HCT116 (cell line): ENCODE measurements at regions not wholly inside any gene's neighbourhood (a gene's known extent, or its start where the extent isn't known, plus 50 kb on each side); places are given as distances from the start of the nearest gene placed in this dataset.

Experiments
- ATAC-seq: fragments of 200-7000 bp; cut with Tn5 transposase; 2 replicates; pipeline ENCODE4 v1.9.1; 2020; ENCODE audit warnings: mild to moderate bottlenecking, moderate library complexity
- BruUV-seq: library from RNA; stranded (reverse); fragments of 400-500 nt; replicated peaks from 2 replicates; lab custom pipeline; 2021; lab: Mats Ljungman, UMichigan
- CTCF ChIA-PET: fragments of 300-600 bp; sonication (Branson Sonifier 250); formaldehyde crosslinking; loops from one replicate; lab custom pipeline; 2021; ENCODE audit warnings: antibody characterized with exemption; lab: Charles Lee
- POLR2A ChIA-PET: fragments of 300-600, 350-600 bp; sonication (Branson Sonifier 250); formaldehyde crosslinking; loops from one replicate; lab custom pipeline; 2021; ENCODE audit warnings: antibody characterized with exemption; lab: Charles Lee
- RAD21 ChIA-PET, 2 experiments: fragments of 300-600 bp; sonication (Branson Sonifier 250); formaldehyde crosslinking; loops; one replicate each; lab custom pipeline; 2023; ENCODE audit warnings: low total read pairs in 2 of 2; ENCODE audit not compliant: uncharacterized antibody in 2 of 2, unreplicated experiment in 2 of 2, low non-redundant PET in 1 of 2; lab: Charles Lee
- DNase-seq: peaks from one replicate; pipeline ENCODE4 v3.0.0-alpha.2; 2010; ENCODE audit warnings: low read depth, low spot score
- H2AFZ ChIP-seq: fragments of 200-600 bp; shearing (Covaris generic), sonication (generic); 2 replicates; pipeline ENCODE4 v1.6.1; 2017; ENCODE audit warnings: low read depth, mixed run types, mixed read lengths, antibody characterized with exemption, low read length; ENCODE audit not compliant: poor library complexity, severe bottlenecking
- H3K27ac ChIP-seq: 2 replicates; pipeline ENCODE4 v1.5.1; 2012; ENCODE audit warnings: low read depth, low read length
- H3K27me3 ChIP-seq: fragments of 200-600 bp; sonication (generic); 2 replicates; pipeline ENCODE4 v1.6.1; 2016; ENCODE audit warnings: mixed run types, low read length, mixed read lengths; ENCODE audit not compliant: insufficient read depth
- H3K36me3 ChIP-seq, 2 experiments: fragments of 200-500 bp in 1 of 2; fragments of 200-600 bp in 1 of 2; sonication (Bioruptor generic) in 1 of 2; sonication (generic) in 1 of 2; 2 replicates each; pipeline versions ENCODE4 v1.5.1 to v1.6.1; 2014 to 2016; ENCODE audit warnings: low read length in 2 of 2, inconsistent platforms in 1 of 2, mixed read lengths in 1 of 2, mixed run types in 1 of 2; ENCODE audit not compliant: insufficient read depth in 2 of 2, control insufficient read depth in 1 of 2
- H3K4me1 ChIP-seq, 2 experiments: fragments of 200-600 bp in 1 of 2; sonication (generic) in 1 of 2; 2 replicates each; pipeline versions ENCODE4 v1.5.1 to v1.6.1; 2012 to 2017; ENCODE audit warnings: low read length in 2 of 2, inconsistent platforms in 1 of 2, mild to moderate bottlenecking in 1 of 2, mixed read lengths in 1 of 2, mixed run types in 1 of 2, moderate library complexity in 1 of 2; ENCODE audit not compliant: insufficient read depth in 2 of 2, control insufficient read depth in 1 of 2
- H3K4me2 ChIP-seq: fragments of 200-600 bp; sonication (generic); 2 replicates; pipeline ENCODE4 v1.6.1; 2017; ENCODE audit warnings: mixed run types, low read length, mixed read lengths
- H3K4me3 ChIP-seq, 2 experiments: fragments of 200-600 bp in 1 of 2; sonication (generic) in 1 of 2; replicated peaks in 1 of 2; 2 replicates each; pipeline ENCODE4 v1.5.1; 2011 to 2016; ENCODE audit warnings: low read length in 2 of 2, control low read depth in 1 of 2, low read depth in 1 of 2, mild to moderate bottlenecking in 1 of 2, mixed read lengths in 1 of 2, mixed run types in 1 of 2
- H3K79me2 ChIP-seq: fragments of 200-600 bp; sonication (generic); 2 replicates; pipeline ENCODE4 v1.6.1; 2017; ENCODE audit warnings: mild to moderate bottlenecking, mixed run types, low read length, moderate library complexity, mixed read lengths; ENCODE audit not compliant: insufficient read depth
- H3K9ac ChIP-seq: fragments of 200-600 bp; sonication (generic); 2 replicates; pipeline ENCODE4 v1.6.1; 2016; ENCODE audit warnings: low read length, mixed read lengths
- H3K9me2 ChIP-seq: fragments of 200-600 bp; sonication (generic), shearing (Covaris generic); 2 replicates; pipeline ENCODE4 v1.6.1; 2017; ENCODE audit warnings: mixed run types, mild to moderate bottlenecking, moderate library complexity; ENCODE audit not compliant: insufficient read depth
- H3K9me3 ChIP-seq, 2 experiments: fragments of 200-500 bp in 1 of 2; fragments of 200-600 bp in 1 of 2; sonication (Bioruptor generic) in 1 of 2; sonication (generic) in 1 of 2; 2 replicates each; pipeline ENCODE4 v1.6.1; 2014 to 2017; ENCODE audit warnings: low read length in 2 of 2, mixed read lengths in 2 of 2, inconsistent platforms in 1 of 2, low read depth in 1 of 2, mild to moderate bottlenecking in 1 of 2, mixed run types in 1 of 2, moderate library complexity in 1 of 2; ENCODE audit not compliant: control insufficient read depth in 1 of 2, insufficient read depth in 1 of 2
- H4K20me1 ChIP-seq: fragments of 200-600 bp; sonication (generic), shearing (Covaris generic); 2 replicates; pipeline ENCODE4 v1.6.1; 2017; ENCODE audit warnings: mixed run types, mild to moderate bottlenecking, moderate library complexity; ENCODE audit not compliant: insufficient read depth
- ATF3 ChIP-seq: IDR thresholded peaks from 2 replicates; pipeline ENCODE4 v1.6.1; 2012
- CEBPB ChIP-seq: IDR thresholded peaks from 2 replicates; pipeline ENCODE4 v1.6.1; 2012; ENCODE audit warnings: low read depth
- EGR1 ChIP-seq: IDR thresholded peaks from 2 replicates; pipeline ENCODE4 v1.6.1; 2012; ENCODE audit warnings: low read depth
- EZH2 ChIP-seq: fragments of 200-600 bp; sonication (generic); IDR thresholded peaks from 2 replicates; pipeline ENCODE4 v1.6.1; 2017; ENCODE audit warnings: antibody characterized with exemption, mixed run types
- FOSL1 ChIP-seq: IDR thresholded peaks from 2 replicates; pipeline ENCODE4 v1.6.1; 2012; ENCODE audit warnings: low read depth
- JUND ChIP-seq: IDR thresholded peaks from 2 replicates; pipeline ENCODE4 v1.6.1; 2012
- MAX ChIP-seq: IDR thresholded peaks from 2 replicates; pipeline ENCODE4 v1.6.1; 2012
- POLR2A ChIP-seq: IDR thresholded peaks from 2 replicates; pipeline ENCODE4 v1.7.0; 2011; ENCODE audit warnings: borderline replicate concordance; ENCODE audit not compliant: insufficient read depth, insufficient read length; ENCODE audit errors: extremely low read depth
- POLR2AphosphoS5 ChIP-seq: IDR thresholded peaks from 2 replicates; pipeline ENCODE4 v1.6.1; 2011; ENCODE audit warnings: mild to moderate bottlenecking, low read depth, low read length, moderate library complexity
- REST ChIP-seq: IDR thresholded peaks from 2 replicates; pipeline ENCODE4 v1.6.1; 2012; ENCODE audit warnings: low read depth
- SIN3A ChIP-seq: IDR thresholded peaks from 2 replicates; pipeline ENCODE4 v1.6.1; 2012; ENCODE audit warnings: low read depth
- SP1 ChIP-seq: IDR thresholded peaks from 2 replicates; pipeline ENCODE4 v1.6.1; 2012; ENCODE audit warnings: low read depth
- TCF7L2 ChIP-seq: IDR thresholded peaks from 2 replicates; pipeline ENCODE4 v1.7.0; 2011; ENCODE audit warnings: borderline replicate concordance, inconsistent platforms; ENCODE audit not compliant: insufficient read depth, insufficient read length; ENCODE audit errors: extremely low read depth
- ZFX ChIP-seq: fragments of 450-650 bp; IDR thresholded peaks from 2 replicates; pipeline ENCODE4 v1.6.1; 2017
- ZNF274 ChIP-seq: fragments of 200-500 bp; sonication (Bioruptor generic); IDR thresholded peaks from 2 replicates; pipeline ENCODE4 v1.6.1; 2014; ENCODE audit warnings: mild to moderate bottlenecking, low read depth, low read length, inconsistent platforms
- intact Hi-C: fragments of 100-400 bp; cut with micrococcal nuclease; formaldehyde crosslinking; loops from 2 replicates; pipeline ENCODE4 v1.10.0; 2022
- TF ChIP-seq, protein P1 (sequence below): IDR thresholded peaks from 2 replicates; pipeline ENCODE4 v1.6.1; 2011; ENCODE audit warnings: mild to moderate bottlenecking, low read length, moderate library complexity; ENCODE audit not compliant: insufficient replicate concordance; ENCODE audit errors: extremely low read depth

DNA sequence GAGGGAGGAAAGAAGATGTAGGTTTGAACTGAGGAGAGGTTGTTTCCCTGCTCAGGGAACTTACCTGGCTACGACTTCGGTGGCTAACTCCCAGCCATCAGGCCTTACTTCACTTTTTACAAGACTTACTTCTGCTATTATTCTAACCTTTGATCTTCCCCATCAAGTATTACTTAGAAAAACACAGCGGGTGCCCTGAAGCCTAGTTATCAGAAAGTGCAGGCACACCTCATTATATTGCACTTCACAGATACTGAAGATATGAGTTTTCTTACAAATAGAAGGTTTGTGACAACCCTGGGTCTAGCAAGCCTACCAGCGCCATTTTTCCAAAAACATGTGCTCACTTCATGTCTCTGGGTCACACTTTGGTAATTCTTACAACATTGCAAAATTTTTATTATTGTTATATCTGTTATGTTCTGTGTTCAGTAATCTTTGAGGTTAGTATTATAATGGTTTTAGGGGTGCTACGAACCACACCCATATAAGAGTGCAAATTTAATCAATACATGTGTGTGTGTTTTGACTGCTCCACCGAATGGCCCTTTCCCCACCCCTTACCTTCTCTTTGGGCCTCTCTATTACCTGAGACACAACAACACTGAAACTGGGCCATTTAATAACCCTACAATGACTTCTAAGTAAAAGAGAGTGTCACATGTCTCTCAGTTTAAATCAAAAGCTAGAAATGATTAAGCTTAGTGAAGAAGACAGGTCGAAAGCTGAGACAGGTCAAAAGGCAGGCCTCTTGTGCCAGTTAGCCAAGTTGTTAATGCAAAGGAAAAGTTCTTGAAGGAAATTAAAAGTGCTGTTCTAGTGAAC lies 2102.7 kb upstream of the WWC1 start (continued):
- TF ChIP-seq, protein P1, sequence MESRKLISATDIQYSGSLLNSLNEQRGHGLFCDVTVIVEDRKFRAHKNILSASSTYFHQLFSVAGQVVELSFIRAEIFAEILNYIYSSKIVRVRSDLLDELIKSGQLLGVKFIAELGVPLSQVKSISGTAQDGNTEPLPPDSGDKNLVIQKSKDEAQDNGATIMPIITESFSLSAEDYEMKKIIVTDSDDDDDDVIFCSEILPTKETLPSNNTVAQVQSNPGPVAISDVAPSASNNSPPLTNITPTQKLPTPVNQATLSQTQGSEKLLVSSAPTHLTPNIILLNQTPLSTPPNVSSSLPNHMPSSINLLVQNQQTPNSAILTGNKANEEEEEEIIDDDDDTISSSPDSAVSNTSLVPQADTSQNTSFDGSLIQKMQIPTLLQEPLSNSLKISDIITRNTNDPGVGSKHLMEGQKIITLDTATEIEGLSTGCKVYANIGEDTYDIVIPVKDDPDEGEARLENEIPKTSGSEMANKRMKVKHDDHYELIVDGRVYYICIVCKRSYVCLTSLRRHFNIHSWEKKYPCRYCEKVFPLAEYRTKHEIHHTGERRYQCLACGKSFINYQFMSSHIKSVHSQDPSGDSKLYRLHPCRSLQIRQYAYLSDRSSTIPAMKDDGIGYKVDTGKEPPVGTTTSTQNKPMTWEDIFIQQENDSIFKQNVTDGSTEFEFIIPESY = no peak
- no peak for TF ChIP-seq FOSL1
- no peak for TF ChIP-seq EGR1

DNA sequence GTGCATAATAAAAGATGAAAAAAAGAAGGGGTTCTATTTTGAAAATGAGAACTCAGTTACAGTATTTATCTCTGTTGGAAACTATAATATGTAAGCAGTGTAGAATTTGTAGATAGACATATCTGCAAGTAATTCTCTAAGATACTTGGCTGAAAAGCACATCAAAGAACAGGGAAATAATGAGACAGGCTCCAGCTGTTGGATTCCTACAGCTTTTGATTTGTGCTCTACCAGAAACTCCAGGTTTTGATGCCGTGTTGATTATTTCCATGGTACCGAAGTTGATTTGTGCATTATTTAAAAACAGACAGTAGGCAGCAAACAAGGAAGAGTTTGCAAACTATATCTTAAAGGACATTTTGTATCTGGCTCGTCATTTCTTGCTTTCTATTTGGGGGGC lies 2098.7 kb upstream of the WWC1 start:
- intact Hi-C loops = no loop called here
- POLR2A ChIA-PET = no interaction called here
- Histone ChIP-seq H2AFZ (no peak overlapping the region), H3K27me3 (no peaks in the 10 kb centered on the region), H3K4me3 (no peak overlapping the region), H3K36me3 (no peaks in the 10 kb centered on the region), H3K4me1 (no peaks in the 10 kb centered on the region), H3K9me2 (no peaks in the 10 kb centered on the region), H3K9me3 (peaks cover 8 to 27% of the 10 kb centered on the region in 2 experiments; a peak in 2 of 4 replicates), H3K4me2 (no peak overlapping the region), H3K27ac (no peak overlapping the region), H3K9ac (no peak overlapping the region)
- RAD21 ChIA-PET = no interaction called here
- CTCF ChIA-PET = no interaction called here
- ATAC-seq = no peak
- no peak for DNase-seq
- TF ChIP-seq POLR2A (no peak), POLR2AphosphoS5 (no peak), TCF7L2 (no peak), ATF3 (no peak), JUND (no peak), SIN3A (no peak), SP1 (no peak), ZNF274 (no peak), FOSL1 (no peak), EZH2 (no peak), MAX (no peak), REST (no peak), ZFX (no peak), CEBPB (no peak)
- TF ChIP-seq, protein P1 = no peak
- TF ChIP-seq, all 23 proteins: peak for 0
- BruUV-seq = no TSS peak
- Histone ChIP-seq H3K79me2 (no peaks in the 10 kb centered on the region), H4K20me1 (no peaks in the 10 kb centered on the region)
